Naive thymus-derived CD8-positive, alpha-beta T cell (primary cell): ENCODE measurements at regions not wholly inside any gene's neighbourhood (a gene's known extent, or its start where the extent isn't known, plus 50 kb on each side); places are given as distances from the start of the nearest gene placed in this dataset.

Source experiments
- ATAC-seq, 2 donors: fragments of 150-1000 bp; cut with Tn5 transposase in 1 of 2; sonication (Bioruptor Pico), chemical (Tn5 transposase) in 1 of 2; 1 replicate in 1 of 2; 2 replicates in 1 of 2; pipeline ENCODE4 v1.10.0; 2021; ENCODE audit warnings: mild to moderate bottlenecking in 2 of 2, moderate library complexity in 2 of 2
- POLR2A ChIA-PET: fragments of 350-600 bp; sonication (Branson Sonifier 250); formaldehyde crosslinking; loops from one replicate; lab custom pipeline; 2021; ENCODE audit warnings: antibody characterized with exemption; lab: Charles Lee
- DNase-seq, 10 donors: peaks; one replicate each; pipeline versions ENCODE4 v3.0.0 to v3.0.0-alpha.2; 2020 to 2022
- H3K27ac Mint-ChIP-seq, 10 donors: one replicate each; pipeline ENCODE4 v1.8.0; 2020 to 2022; ENCODE audit warnings: mild to moderate bottlenecking in 10 of 10, mixed read lengths in 10 of 10, moderate library complexity in 4 of 10, inconsistent platforms in 1 of 10
- H3K27me3 Mint-ChIP-seq, 5 donors: one replicate each; pipeline ENCODE4 v1.8.0; 2021 to 2022; ENCODE audit warnings: mixed read lengths in 5 of 5
- H3K36me3 Mint-ChIP-seq, 3 donors: one replicate each; pipeline ENCODE4 v1.8.0; 2020 to 2022; ENCODE audit warnings: mixed read lengths in 3 of 3, mild to moderate bottlenecking in 2 of 3, inconsistent platforms in 1 of 3
- H3K4me1 Mint-ChIP-seq, 4 donors: one replicate each; pipeline ENCODE4 v1.8.0; 2021 to 2022; ENCODE audit warnings: mixed read lengths in 4 of 4
- H3K4me3 Mint-ChIP-seq, 10 donors: one replicate each; pipeline ENCODE4 v1.8.0; 2020 to 2022; ENCODE audit warnings: mild to moderate bottlenecking in 10 of 10, mixed read lengths in 10 of 10, moderate library complexity in 6 of 10, inconsistent platforms in 1 of 10
- H3K9me3 Mint-ChIP-seq, 9 donors: one replicate each; pipeline ENCODE4 v1.8.0; 2020 to 2022; ENCODE audit warnings: mixed read lengths in 9 of 9, mild to moderate bottlenecking in 3 of 9, inconsistent platforms in 1 of 9, moderate library complexity in 1 of 9

DNA sequence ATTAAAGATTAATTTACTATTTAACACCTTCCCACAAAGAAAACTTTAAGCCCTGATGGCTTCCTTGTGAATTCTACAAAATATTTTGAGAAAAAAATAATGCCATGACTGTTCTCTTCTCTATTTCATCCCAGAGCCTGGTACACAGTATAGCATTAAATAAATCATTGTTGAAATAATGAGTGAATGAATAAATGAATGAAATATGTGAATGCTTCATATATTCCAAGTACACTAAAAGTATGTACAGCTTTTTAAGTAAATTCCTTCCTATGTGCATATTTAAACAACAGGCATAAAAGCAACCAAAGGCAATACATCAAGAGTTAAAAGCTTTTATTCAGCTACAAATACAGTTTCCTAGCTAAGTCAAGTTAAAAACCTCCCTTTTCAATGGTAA is 144.9 kb upstream of the CCDC196 start:
- Mint-ChIP-seq H3K27ac (no peak overlapping the region), H3K4me3 (no peak overlapping the region), H3K36me3 (no peaks in the 10 kb centered on the region), H3K4me1 (no peaks in the 10 kb centered on the region), H3K27me3 (peaks cover 0 to 1% (median 0%) of the 10 kb centered on the region in 5 donors), H3K9me3 (no peaks in the 10 kb centered on the region)
- ATAC-seq (no peak), DNase-seq (no peak)
- POLR2A ChIA-PET = no interaction called here

DNA sequence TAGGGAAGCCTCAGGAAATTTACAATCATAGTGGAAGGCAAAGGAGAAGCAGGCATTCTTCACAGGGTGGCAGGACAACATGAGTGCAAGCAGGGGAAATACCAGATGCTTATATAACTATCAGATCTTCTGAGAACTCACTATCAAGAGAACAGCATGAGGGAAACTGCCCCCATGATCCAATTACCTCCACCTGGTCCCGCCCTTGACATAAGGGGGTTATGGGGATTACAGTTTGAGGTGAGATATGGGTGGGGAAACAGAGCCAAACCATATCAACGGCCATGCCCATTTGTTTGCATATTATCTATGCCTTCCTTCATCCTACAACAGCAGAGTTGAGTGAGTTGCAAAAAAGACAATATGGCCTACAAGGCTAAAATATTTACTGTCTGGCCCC is 140.2 kb upstream of the CCDC196 start:
- H3K27me3 Mint-ChIP-seq = peaks cover 0 to 1% (median 0%) of the 10 kb centered on the region in 5 donors
- peaks cover 14 to 33% (median 24%) of the 10 kb centered on the region in 9 donors for H3K9me3 Mint-ChIP-seq
- H3K36me3 Mint-ChIP-seq = peaks cover 3 to 32% (median 10%) of the 10 kb centered on the region in 3 donors
- DNase-seq (no peak), ATAC-seq (no peak)
- H3K4me3 Mint-ChIP-seq = no peak overlapping the region
- H3K4me1 Mint-ChIP-seq = no peaks in the 10 kb centered on the region
- POLR2A ChIA-PET = no interaction called here
- no peak overlapping the region for H3K27ac Mint-ChIP-seq

DNA sequence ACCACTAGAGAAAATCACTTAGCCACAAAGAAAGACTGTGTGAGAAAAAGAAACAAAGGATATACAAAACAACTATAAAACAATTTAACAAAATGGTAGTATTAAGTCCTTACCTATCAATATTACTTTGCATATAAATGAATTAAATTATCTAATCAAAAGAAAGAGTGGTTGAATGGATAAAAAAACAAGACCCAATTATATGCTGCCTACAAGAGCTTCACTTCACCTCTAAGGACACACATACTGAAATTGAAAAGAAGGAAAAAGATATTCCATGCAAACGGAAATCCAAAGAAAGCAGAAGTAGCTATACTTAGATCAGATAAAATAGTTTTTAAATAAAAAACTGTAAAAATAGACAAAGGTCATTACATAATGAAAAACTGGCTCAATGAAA is 134.9 kb upstream of the CCDC196 start:
- POLR2A ChIA-PET = no interaction called here
- DNase-seq = no peak

DNA sequence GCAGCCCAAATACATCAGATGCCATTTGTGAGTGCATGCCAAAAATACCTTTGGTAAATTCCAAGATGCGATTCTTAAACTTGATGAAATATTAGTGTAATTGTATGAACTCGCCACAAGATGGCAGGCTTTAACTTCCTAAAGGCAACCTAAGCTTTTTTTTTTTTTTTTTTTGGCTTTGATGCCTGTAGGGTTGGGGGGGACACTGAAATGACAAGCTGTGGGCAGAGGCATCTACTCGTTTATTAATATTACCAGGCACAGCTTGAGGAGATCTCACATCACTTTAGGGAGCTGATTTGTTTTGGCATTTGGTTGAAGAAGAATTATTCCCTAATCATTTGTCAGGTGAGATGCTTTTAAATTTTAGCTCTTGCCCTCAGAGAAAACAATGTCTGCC is 126.7 kb upstream of the CCDC196 start:
- ATAC-seq (peak in 1 of 2 donors; percentile 27), DNase-seq (peak in 6 of 10 donors; percentile 15 to 63 (median 34))
- Mint-ChIP-seq H3K4me1 (no peaks in the 10 kb centered on the region), H3K4me3 (no peak overlapping the region), H3K27ac (no peak overlapping the region), H3K27me3 (peaks cover 0 to 6% (median 0%) of the 10 kb centered on the region in 5 donors), H3K9me3 (no peaks in the 10 kb centered on the region), H3K36me3 (no peaks in the 10 kb centered on the region)
- POLR2A ChIA-PET = interaction anchor here (0.5 to 1.2 kb wide), 4 partner anchors 10 to 1157 kb away, joined by 3 to 4 read pairs (median 4); no protein-coding TSS in a partner anchor

More for the DNA sequence above, 134.9 kb upstream of the CCDC196 start:
- Mint-ChIP-seq H3K36me3 (peaks cover 3 to 42% (median 20%) of the 10 kb centered on the region in 3 donors), H3K9me3 (peaks cover 15 to 49% (median 30%) of the 10 kb centered on the region in 9 donors), H3K4me3 (no peak overlapping the region), H3K4me1 (no peaks in the 10 kb centered on the region), H3K27ac (no peak overlapping the region), H3K27me3 (no peaks in the 10 kb centered on the region)
- no peak for ATAC-seq

DNA sequence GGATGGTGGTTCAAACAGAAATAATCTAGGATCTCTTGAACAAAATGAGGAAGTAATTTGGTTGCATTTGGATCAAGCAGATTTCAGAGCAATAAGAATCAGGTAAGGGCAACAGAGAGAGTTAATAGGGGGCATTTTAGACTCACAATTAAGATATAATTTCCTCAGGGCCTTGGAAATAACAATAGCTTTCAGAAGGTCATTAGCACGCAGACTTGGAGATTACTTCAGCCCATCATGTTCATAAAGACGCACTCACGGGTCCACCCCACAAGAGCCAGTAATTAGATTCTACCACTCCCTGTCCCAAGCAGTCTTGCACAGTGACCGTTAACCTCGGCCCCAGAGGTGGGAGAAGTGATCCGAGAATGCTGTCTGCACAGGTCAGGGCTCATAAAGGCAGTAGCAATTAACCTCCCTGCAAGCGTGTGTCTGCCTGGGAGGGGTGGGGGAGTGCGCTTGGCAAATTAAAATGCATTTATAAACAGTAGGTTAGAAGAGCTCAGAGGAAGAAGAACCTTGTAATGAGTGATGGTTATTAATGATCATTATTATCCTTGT is 125.7 kb upstream of the CCDC196 start:
- no peak overlapping the region for H3K4me3 Mint-ChIP-seq
- peaks cover 0 to 6% (median 0%) of the 10 kb centered on the region in 5 donors for H3K27me3 Mint-ChIP-seq
- POLR2A ChIA-PET = interaction anchor here (1.2 kb wide), 1 partner anchor 11 kb away, joined by 4 read pairs; no protein-coding TSS in a partner anchor
- no peak overlapping the region for H3K27ac Mint-ChIP-seq
- H3K9me3 Mint-ChIP-seq = no peaks in the 10 kb centered on the region
- H3K36me3 Mint-ChIP-seq = no peaks in the 10 kb centered on the region
- H3K4me1 Mint-ChIP-seq = no peaks in the 10 kb centered on the region
- ATAC-seq (no peak), DNase-seq (no peak)

DNA sequence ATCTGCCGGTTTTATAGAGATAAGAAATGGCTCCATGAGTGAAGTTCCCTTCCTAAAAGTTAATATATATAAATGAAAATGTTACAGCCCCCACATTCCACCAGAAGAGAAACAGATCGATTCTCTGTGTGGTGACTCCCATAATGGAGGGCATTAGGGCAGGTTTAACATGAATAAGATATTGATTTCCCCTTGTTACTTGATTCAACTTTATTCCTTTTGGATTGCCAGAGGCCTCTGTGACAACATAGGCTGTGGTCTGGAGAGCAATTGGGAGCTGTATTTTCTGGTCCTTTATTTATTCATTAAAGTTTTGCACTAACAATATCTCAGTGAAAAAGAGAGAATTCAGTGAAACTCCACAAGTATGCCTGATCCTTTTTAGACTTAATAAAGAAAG is 125.2 kb upstream of the CCDC196 start:
- ATAC-seq (no peak), DNase-seq (no peak)
- Mint-ChIP-seq H3K27me3 (peaks cover 0 to 6% (median 3%) of the 10 kb centered on the region in 5 donors), H3K27ac (no peak overlapping the region), H3K4me3 (no peak overlapping the region), H3K4me1 (no peaks in the 10 kb centered on the region), H3K9me3 (no peaks in the 10 kb centered on the region), H3K36me3 (no peaks in the 10 kb centered on the region)
- POLR2A ChIA-PET = no interaction called here

DNA sequence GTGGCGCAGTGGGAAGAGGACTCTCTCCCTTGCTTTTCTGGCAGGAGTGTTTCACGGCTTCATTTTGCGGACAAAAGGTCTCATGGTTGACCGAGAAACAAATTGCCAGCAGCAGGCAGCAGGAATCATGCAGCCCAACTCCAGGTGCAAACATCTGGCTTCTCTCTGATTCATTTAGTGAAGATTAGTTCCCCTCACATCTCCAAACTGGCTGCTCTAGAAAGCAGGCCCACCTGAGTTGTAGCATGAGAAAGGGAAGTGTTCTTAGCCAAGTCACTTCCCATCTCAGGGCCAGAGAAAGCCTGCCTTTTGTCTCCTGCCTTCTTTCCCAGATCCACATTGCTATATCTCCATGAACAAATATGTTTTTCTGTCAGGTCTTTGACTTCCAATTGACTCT is 120.8 kb upstream of the CCDC196 start:
- H3K27me3 Mint-ChIP-seq = peaks cover 0 to 6% (median 3%) of the 10 kb centered on the region in 5 donors
- H3K36me3 Mint-ChIP-seq = no peaks in the 10 kb centered on the region

DNA sequence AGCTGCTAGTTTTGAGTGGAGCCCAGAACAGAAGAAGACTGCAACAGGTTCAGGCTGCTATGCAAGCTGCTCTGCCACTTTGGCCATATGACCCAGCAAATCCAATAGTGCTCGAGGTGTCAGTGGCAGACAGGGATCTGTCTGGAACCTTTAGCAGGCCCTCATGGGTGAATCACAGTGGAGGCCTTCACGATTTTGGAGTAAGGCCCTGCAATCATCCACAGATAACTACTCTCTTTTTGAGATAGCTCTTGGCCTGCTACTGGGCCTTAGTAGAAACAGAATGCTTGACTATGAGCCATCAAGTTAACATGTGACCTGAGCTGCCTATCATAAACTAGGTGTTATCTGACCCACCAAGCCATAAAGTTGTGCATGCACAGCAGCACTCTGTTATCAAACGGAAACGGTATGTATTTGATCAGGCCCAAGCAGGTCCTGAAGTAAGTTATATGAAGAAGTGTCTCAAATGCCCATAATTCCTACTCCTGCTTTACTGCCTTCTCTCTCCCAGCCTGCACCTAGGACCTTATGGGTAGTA is 116.9 kb upstream of the CCDC196 start:
- H3K27ac Mint-ChIP-seq = no peak overlapping the region
- H3K9me3 Mint-ChIP-seq = no peaks in the 10 kb centered on the region
- no peaks in the 10 kb centered on the region for H3K4me1 Mint-ChIP-seq
- DNase-seq = no peak
- no peak overlapping the region for H3K4me3 Mint-ChIP-seq
- POLR2A ChIA-PET = no interaction called here
- no peak for ATAC-seq
- peaks cover 0 to 3% (median 0%) of the 10 kb centered on the region in 5 donors for H3K27me3 Mint-ChIP-seq
- H3K36me3 Mint-ChIP-seq = no peaks in the 10 kb centered on the region

More for the DNA sequence above, 120.8 kb upstream of the CCDC196 start:
- H3K9me3 Mint-ChIP-seq = no peaks in the 10 kb centered on the region
- DNase-seq (no peak), ATAC-seq (no peak)
- POLR2A ChIA-PET = no interaction called here
- no peaks in the 10 kb centered on the region for H3K4me1 Mint-ChIP-seq
- no peak overlapping the region for H3K27ac Mint-ChIP-seq
- H3K4me3 Mint-ChIP-seq = no peak overlapping the region

DNA sequence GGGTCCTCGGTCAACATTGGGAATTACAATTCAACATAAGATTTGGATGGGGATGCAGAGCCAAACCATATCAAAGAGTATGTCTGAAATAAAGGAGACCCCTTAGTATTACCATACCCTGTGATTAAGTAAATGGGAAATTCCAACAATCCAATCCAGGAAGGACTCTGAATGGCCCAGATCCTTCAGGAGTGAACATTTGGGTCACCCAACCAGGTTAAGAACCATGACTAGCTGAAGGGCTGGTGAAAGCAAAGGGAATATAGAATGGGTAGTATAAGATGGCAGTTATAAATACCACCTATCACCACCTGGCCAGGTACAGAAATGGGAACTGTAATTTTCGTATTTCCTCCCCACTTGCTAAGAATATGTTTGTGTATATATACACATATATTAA is 114.4 kb upstream of the CCDC196 start:
- DNase-seq = no peak
- Mint-ChIP-seq H3K27me3 (no peaks in the 10 kb centered on the region), H3K4me3 (no peak overlapping the region), H3K9me3 (no peaks in the 10 kb centered on the region), H3K36me3 (no peaks in the 10 kb centered on the region), H3K27ac (no peak overlapping the region), H3K4me1 (no peaks in the 10 kb centered on the region)
- ATAC-seq = no peak
- POLR2A ChIA-PET = no interaction called here

DNA sequence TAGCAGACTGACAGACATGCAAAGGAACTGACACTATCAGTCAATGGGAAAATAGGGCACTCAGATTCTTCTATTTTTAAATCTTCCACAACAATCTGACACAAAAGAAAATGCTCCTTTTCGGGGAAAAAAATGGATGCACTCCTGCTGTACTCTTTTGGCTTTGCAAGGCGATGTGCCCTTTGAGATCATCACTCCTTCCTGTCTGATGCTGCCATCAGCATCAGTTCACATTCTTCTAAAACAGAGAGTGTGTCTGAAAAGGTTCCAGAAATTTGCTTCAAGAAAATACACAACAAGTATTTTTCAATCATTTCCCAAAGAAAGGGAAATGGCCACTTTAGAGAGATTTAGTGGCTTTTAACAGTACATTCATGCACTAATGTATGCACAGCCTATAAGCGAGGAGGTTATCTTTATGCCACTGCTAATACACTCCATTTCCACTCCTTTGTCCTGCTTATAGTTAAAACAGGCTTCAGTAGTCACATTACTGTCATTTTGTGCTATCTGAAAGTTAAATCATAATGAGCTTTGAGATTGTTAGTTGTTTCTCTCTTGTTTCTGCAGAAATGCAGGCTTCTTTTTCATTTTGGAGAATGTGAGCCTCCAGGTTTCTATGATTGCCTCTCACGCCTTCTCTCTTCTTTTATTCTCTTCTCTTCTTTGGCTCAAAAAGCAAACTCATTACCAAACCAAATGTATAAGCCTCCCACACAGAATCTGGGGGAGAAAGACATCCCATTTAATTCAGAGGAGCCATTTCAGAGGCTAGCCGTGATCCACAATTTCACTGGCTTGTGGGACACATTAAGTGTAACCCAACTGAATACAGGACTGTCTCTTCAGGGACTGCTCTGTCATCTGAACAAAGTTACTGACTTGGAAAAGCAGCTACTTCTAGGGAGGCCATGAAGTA is 110.9 kb upstream of the CCDC196 start:
- Mint-ChIP-seq H3K27ac (no peak overlapping the region), H3K4me3 (no peak overlapping the region), H3K27me3 (peaks cover 0 to 3% (median 0%) of the 10 kb centered on the region in 5 donors), H3K36me3 (peaks cover 0 to 3% (median 0%) of the 10 kb centered on the region in 3 donors), H3K4me1 (no peaks in the 10 kb centered on the region), H3K9me3 (no peaks in the 10 kb centered on the region)
- ATAC-seq (no peak), DNase-seq (no peak)
- POLR2A ChIA-PET = no interaction called here

DNA sequence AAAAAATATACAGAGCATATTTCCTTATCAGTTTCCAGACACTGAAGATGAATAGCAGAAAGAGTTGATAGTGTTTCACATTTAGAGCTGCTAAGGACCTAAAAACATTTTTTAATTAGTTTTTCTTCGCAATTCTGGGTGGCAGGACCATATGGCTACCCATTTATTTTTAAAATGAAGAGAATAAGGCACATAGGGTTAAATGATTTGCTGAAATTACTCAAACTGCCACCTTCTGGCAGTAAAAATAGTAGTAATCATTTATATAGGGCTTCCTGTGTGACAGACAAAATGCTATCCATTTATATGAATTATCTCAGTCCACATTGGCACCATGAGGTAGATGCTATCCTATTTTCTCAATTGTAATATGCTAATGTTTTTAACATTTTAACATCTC is 108.6 kb upstream of the CCDC196 start:
- no peak overlapping the region for H3K27ac Mint-ChIP-seq
- H3K36me3 Mint-ChIP-seq = peaks cover 0 to 3% (median 0%) of the 10 kb centered on the region in 3 donors
- ATAC-seq = no peak
- POLR2A ChIA-PET = no interaction called here
- H3K4me1 Mint-ChIP-seq = no peaks in the 10 kb centered on the region
- H3K9me3 Mint-ChIP-seq = no peaks in the 10 kb centered on the region
- peaks cover 0 to 3% (median 0%) of the 10 kb centered on the region in 5 donors for H3K27me3 Mint-ChIP-seq
- no peak overlapping the region for H3K4me3 Mint-ChIP-seq
- no peak for DNase-seq

DNA sequence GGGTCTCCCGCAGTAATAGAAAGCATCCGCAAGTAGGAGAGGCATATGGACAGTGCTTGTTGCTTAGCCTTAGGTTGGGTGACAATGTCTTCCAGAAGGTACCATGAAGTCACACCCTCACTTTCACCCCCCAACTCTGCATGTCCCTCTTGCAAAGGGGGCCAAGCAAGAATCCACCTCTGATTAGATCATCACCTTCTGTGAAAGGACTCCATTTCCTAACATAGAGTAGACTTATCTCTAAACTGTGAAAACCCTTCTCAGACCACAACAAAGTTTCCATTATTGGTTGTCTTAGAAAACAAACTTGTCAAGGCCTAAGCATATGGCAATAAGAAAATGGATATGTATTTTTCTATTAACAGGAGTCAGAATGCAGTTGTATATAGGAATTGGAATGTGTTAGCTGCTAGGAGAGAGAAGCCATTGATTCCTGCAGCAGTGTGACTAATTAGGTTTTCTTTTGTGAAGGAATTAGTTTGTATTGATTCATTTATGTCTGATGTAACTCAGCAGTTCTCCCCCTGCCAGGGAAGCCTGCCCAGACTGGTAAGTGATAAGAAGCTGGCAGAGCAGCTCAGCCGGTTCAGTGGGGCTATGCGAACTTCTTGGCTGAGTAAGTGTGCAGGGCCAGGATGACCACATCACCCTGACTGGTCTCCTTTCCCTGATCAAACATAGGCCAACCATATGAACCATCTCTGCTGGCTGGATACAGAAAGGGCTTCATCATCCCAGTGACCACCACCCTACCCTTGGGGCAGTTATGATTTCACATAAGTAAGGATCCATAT is 107.3 kb upstream of the CCDC196 start:
- H3K27ac Mint-ChIP-seq = no peak overlapping the region
- H3K9me3 Mint-ChIP-seq = no peaks in the 10 kb centered on the region
- ATAC-seq (no peak), DNase-seq (no peak)
- H3K36me3 Mint-ChIP-seq = peaks cover 0 to 3% (median 0%) of the 10 kb centered on the region in 3 donors
- POLR2A ChIA-PET = no interaction called here
- H3K27me3 Mint-ChIP-seq = peaks cover 0 to 3% (median 0%) of the 10 kb centered on the region in 5 donors
- H3K4me1 Mint-ChIP-seq = no peaks in the 10 kb centered on the region
- H3K4me3 Mint-ChIP-seq = no peak overlapping the region
